IMR-90 (cell line): ENCODE measurements at regions not wholly inside any gene's neighbourhood (a gene's known extent, or its start where the extent isn't known, plus 50 kb on each side); places are given as distances from the start of the nearest gene placed in this dataset.

Experiments
- ATAC-seq: fragments of 200-7000 bp; cut with Tn5 transposase; 2 replicates; pipeline ENCODE4 v1.9.1; 2020; ENCODE audit warnings: low read depth, mild to moderate bottlenecking, moderate library complexity
- BruUV-seq: library from RNA; stranded (reverse); fragments of 400-500 nt; replicated peaks from 2 replicates; lab custom pipeline; 2021; lab: Mats Ljungman, UMichigan
- CTCF ChIA-PET: fragments of 300-600 bp; formaldehyde crosslinking; extraction: SDS; loops from one replicate; lab custom pipeline; 2021; ENCODE audit warnings: antibody characterized with exemption; lab: Yijun Ruan, JAX
- POLR2A ChIA-PET: fragments of 300-600 bp; sonication (Branson Sonifier 250); formaldehyde crosslinking; loops from one replicate; lab custom pipeline; 2022; ENCODE audit warnings: antibody characterized with exemption; ENCODE audit not compliant: unreplicated experiment; lab: Charles Lee
- DNase-seq: peaks from one replicate; pipeline ENCODE4 v3.0.0; 2013
- H2AFZ ChIP-seq: replicated peaks from 2 replicates; pipeline ENCODE3; 2013; ENCODE audit warnings: low read length, mild to moderate bottlenecking; ENCODE audit not compliant: poor library complexity
- H2AK5ac ChIP-seq: 2 replicates; pipeline ENCODE4 v1.6.1; 2013; ENCODE audit warnings: low read depth, low read length, inconsistent platforms
- H2AK9ac ChIP-seq: replicated peaks from 2 replicates; pipeline ENCODE3; 2013; ENCODE audit warnings: mild to moderate bottlenecking, low read depth, low read length, moderate library complexity; ENCODE audit not compliant: poor library complexity
- H2BK120ac ChIP-seq: 2 replicates; pipeline ENCODE4 v1.6.1; 2013; ENCODE audit warnings: low read depth, low read length, inconsistent platforms
- H2BK15ac ChIP-seq: 3 replicates; pipeline ENCODE4 v1.6.1; 2013; ENCODE audit warnings: low read depth, low read length, inconsistent platforms
- H2BK20ac ChIP-seq: 2 replicates; pipeline ENCODE4 v1.6.1; 2013; ENCODE audit warnings: low read depth, mild to moderate bottlenecking, inconsistent platforms, low read length, moderate library complexity
- H2BK5ac ChIP-seq: 2 replicates; pipeline ENCODE4 v1.6.1; 2013; ENCODE audit warnings: mild to moderate bottlenecking, low read depth, low read length, inconsistent platforms; ENCODE audit not compliant: poor library complexity, severe bottlenecking
- H3K14ac ChIP-seq: replicated peaks from 2 replicates; pipeline ENCODE4 v1.6.1; 2013; ENCODE audit warnings: low read depth, low read length, inconsistent platforms
- H3K18ac ChIP-seq: 2 replicates; pipeline ENCODE4 v1.6.1; 2013; ENCODE audit warnings: low read depth, low read length, control low read depth
- H3K23ac ChIP-seq: 2 replicates; pipeline ENCODE4 v1.6.1; 2013; ENCODE audit warnings: low read depth, low read length, inconsistent platforms
- H3K27ac ChIP-seq: 2 replicates; pipeline ENCODE4 v1.5.1; 2013; ENCODE audit warnings: mild to moderate bottlenecking, control low read depth, low read length; ENCODE audit not compliant: insufficient read depth
- H3K27me3 ChIP-seq: 2 replicates; pipeline ENCODE4 v1.6.1; 2013; ENCODE audit warnings: low read length; ENCODE audit not compliant: control insufficient read depth, insufficient read depth
- H3K36me3 ChIP-seq: 2 replicates; pipeline ENCODE4 v1.6.1; 2013; ENCODE audit warnings: low read length, mixed read lengths; ENCODE audit not compliant: control insufficient read depth, insufficient read depth
- H3K4ac ChIP-seq: 2 replicates; pipeline ENCODE4 v1.6.1; 2013; ENCODE audit warnings: low read depth, low read length, inconsistent platforms
- H3K4me1 ChIP-seq: 2 replicates; pipeline ENCODE4 v1.6.1; 2013; ENCODE audit warnings: low read length, mixed read lengths; ENCODE audit not compliant: control insufficient read depth, insufficient read depth
- H3K4me2 ChIP-seq: 2 replicates; pipeline ENCODE4 v1.6.1; 2013; ENCODE audit warnings: low read depth, mild to moderate bottlenecking, control low read depth, low read length, moderate library complexity
- H3K4me3 ChIP-seq: 2 replicates; pipeline ENCODE4 v1.5.1; 2013; ENCODE audit warnings: low read depth, mild to moderate bottlenecking, control low read depth, low read length, moderate library complexity; ENCODE audit not compliant: insufficient read depth
- H3K56ac ChIP-seq: 2 replicates; pipeline ENCODE4 v1.6.1; 2013; ENCODE audit warnings: low read length, inconsistent platforms; ENCODE audit not compliant: insufficient read depth; ENCODE audit errors: extremely low read depth
- H3K79me1 ChIP-seq, 2 experiments: 2 replicates each; pipeline ENCODE4 v1.6.1; 2013; ENCODE audit warnings: low read length in 2 of 2, inconsistent platforms in 1 of 2, low read depth in 1 of 2
- H3K9ac ChIP-seq: 2 replicates; pipeline ENCODE4 v1.6.1; 2013; ENCODE audit warnings: low read depth, low read length, control low read depth
- H3K9me1 ChIP-seq: 2 replicates; pipeline ENCODE4 v1.6.1; 2013; ENCODE audit warnings: low read length, inconsistent platforms; ENCODE audit not compliant: insufficient read depth
- H3K9me3 ChIP-seq: 2 replicates; pipeline ENCODE4 v1.6.1; 2013; ENCODE audit warnings: low read length; ENCODE audit not compliant: control insufficient read depth, insufficient read depth
- H4K20me1 ChIP-seq: 2 replicates; pipeline ENCODE4 v1.6.1; 2013; ENCODE audit warnings: low read length, inconsistent platforms; ENCODE audit not compliant: insufficient read depth
- H4K5ac ChIP-seq: 2 replicates; pipeline ENCODE4 v1.6.1; 2013; ENCODE audit warnings: mild to moderate bottlenecking, low read depth, low read length, control low read depth
- H4K8ac ChIP-seq, 2 experiments: 2 replicates each; pipeline ENCODE4 v1.6.1; 2013; ENCODE audit warnings: low read depth in 2 of 2, low read length in 2 of 2, control low read depth in 1 of 2, inconsistent platforms in 1 of 2
- H4K91ac ChIP-seq: 2 replicates; pipeline ENCODE4 v1.6.1; 2013; ENCODE audit warnings: low read depth, low read length, inconsistent platforms; ENCODE audit not compliant: insufficient read depth
- MAZ ChIP-seq: IDR thresholded peaks from 2 replicates; pipeline ENCODE4 v1.6.1; 2012; ENCODE audit warnings: low read depth, mild to moderate bottlenecking, low read length, improper control_type of control experiment, moderate library complexity, borderline replicate concordance
- WGBS, 2 experiments: methylation state at CpG; one replicate each; pipeline versions ENCODE4 v1.1.5 to v1.1.7; 2013; ENCODE audit warnings: missing lambda C conversion rate in 2 of 2; ENCODE audit not compliant: insufficient read length in 1 of 2; ENCODE audit errors: extremely low coverage in 2 of 2; 5-methylcytosine and 5-hydroxymethylcytosine counted together
- dilution Hi-C: fragments of 300-500 bp; cut with HindIII; formaldehyde crosslinking; loops from one replicate; pipeline ENCODE4 v1.14.3; 2018; ENCODE audit warnings: low sequenced_read_pairs; ENCODE audit not compliant: unreplicated experiment
- in situ Hi-C: fragments of 300-500 bp; cut with MboI; formaldehyde crosslinking; loops from 3 replicates; pipeline ENCODE4 v1.14.3; 2019; ENCODE audit warnings: low sequenced_read_pairs, inconsistent platforms, mixed read lengths
- intact Hi-C: fragments of 100-400 bp; cut with micrococcal nuclease; formaldehyde crosslinking; loops from 2 replicates; pipeline ENCODE4 v1.10.0; 2022

- no peak overlapping the region for H2BK20ac ChIP-seq
- WGBS, 2 experiments, result no CpG with 5 or more reads among the region's 1 CpG
- TF ChIP-seq MAZ, result no peak
- intact Hi-C loops (no loop called here), in situ Hi-C loops (no loop called here), dilution Hi-C loops (no loop called here)
- H3K4me1 ChIP-seq, result no peaks in the 10 kb centered on the region
- no peak overlapping the region for H3K56ac ChIP-seq
- no peak overlapping the region for H4K91ac ChIP-seq
- no peak overlapping the region for H2AK5ac ChIP-seq
- H2BK5ac ChIP-seq, result no peak overlapping the region
- H3K9me3 ChIP-seq, result no peaks in the 10 kb centered on the region
- no peaks in the 10 kb centered on the region for H3K27me3 ChIP-seq
- H2AK9ac ChIP-seq, result no peak overlapping the region
- no peak overlapping the region for H3K18ac ChIP-seq
- ChIA-PET POLR2A (no interaction called here), CTCF (interaction anchor here (0.6 kb wide), 1 partner anchor 31 kb away, joined by 5 read pairs; no protein-coding TSS in a partner anchor)
- no peak overlapping the region for H3K14ac ChIP-seq
- no peak overlapping the region for H3K4me2 ChIP-seq
- H4K8ac ChIP-seq, result no peak overlapping the region
- H3K9ac ChIP-seq, result no peak overlapping the region
- no peak overlapping the region for H2BK120ac ChIP-seq
- no peak overlapping the region for H2BK15ac ChIP-seq
- H3K36me3 ChIP-seq, result no peaks in the 10 kb centered on the region
- no peaks in the 10 kb centered on the region for H3K79me1 ChIP-seq
- H4K5ac ChIP-seq, result no peak overlapping the region
- H2AFZ ChIP-seq, result no peak overlapping the region
- ATAC-seq, result no peak
- no peak overlapping the region for H3K4ac ChIP-seq
- no peak overlapping the region for H3K27ac ChIP-seq
- H3K9me1 ChIP-seq, result no peaks in the 10 kb centered on the region
- no TSS peak for BruUV-seq
- H3K23ac ChIP-seq, result no peak overlapping the region
- no peak for DNase-seq
- no peaks in the 10 kb centered on the region for H4K20me1 ChIP-seq
- H3K4me3 ChIP-seq, result no peak overlapping the region
Observed at GRCh38 chr2:210376694-210377093, 61.7 kb upstream of the MYL1 start.
